ENCODE measurements at regions not wholly inside any gene's neighbourhood (a gene's known extent, or its start where the extent isn't known, plus 50 kb on each side); places are given as distances from the start of the nearest gene placed in this dataset.

- Histone ChIP-seq H4K20me1 (ENCODE audit: insufficient read depth, low read length) (no peaks in the 10 kb centered on the region), H3K9me3 (replicated peaks; ENCODE audit: insufficient read depth, low read length) (no peaks in the 10 kb centered on the region), H3K36me3 (replicated peaks; ENCODE audit: insufficient read depth, low read length) (no peaks in the 10 kb centered on the region), H3K79me2 (ENCODE audit: low read length) (no peaks in the 10 kb centered on the region), H3K9ac (ENCODE audit: low read length) (no peak overlapping the region), H3K4me1 (ENCODE audit: low read length) (peaks cover 13% of the 10 kb centered on the region; the same call in 1 of the 2 replicates), H3K27ac (ENCODE audit: low read length) (no peak overlapping the region), H3K27me3 (replicated peaks; ENCODE audit: insufficient read depth, low read length) (no peaks in the 10 kb centered on the region), H3K4me3 (ENCODE audit: low read length) (no peak overlapping the region), H3F3A (ENCODE audit: insufficient read depth, low read length) (peaks cover 4% of the 10 kb centered on the region; the same call in 1 of the 2 replicates), H3K4me2 (ENCODE audit: low read depth, low read length) (no peak overlapping the region), H2AFZ (ENCODE audit: low read length) (no peak overlapping the region), H3K9me2 (replicated peaks; ENCODE audit: insufficient read depth, low read length) (no peaks in the 10 kb centered on the region)
- DNase-seq = no peak
- TF ChIP-seq EZH2 (optimal IDR thresholded peaks at IDR 0.05; ENCODE audit: low read depth, low read length) (no peak), CTCF (IDR thresholded peaks at IDR 0.05; ENCODE audit: low read length) (no peak), EZH2phosphoT487 (IDR thresholded peaks at IDR 0.05; ENCODE audit: low read length) (no peak)
Measured at GRCh38 chrX:134184936-134185335, 52.0 kb upstream of the CCDC160 start.

DNA sequence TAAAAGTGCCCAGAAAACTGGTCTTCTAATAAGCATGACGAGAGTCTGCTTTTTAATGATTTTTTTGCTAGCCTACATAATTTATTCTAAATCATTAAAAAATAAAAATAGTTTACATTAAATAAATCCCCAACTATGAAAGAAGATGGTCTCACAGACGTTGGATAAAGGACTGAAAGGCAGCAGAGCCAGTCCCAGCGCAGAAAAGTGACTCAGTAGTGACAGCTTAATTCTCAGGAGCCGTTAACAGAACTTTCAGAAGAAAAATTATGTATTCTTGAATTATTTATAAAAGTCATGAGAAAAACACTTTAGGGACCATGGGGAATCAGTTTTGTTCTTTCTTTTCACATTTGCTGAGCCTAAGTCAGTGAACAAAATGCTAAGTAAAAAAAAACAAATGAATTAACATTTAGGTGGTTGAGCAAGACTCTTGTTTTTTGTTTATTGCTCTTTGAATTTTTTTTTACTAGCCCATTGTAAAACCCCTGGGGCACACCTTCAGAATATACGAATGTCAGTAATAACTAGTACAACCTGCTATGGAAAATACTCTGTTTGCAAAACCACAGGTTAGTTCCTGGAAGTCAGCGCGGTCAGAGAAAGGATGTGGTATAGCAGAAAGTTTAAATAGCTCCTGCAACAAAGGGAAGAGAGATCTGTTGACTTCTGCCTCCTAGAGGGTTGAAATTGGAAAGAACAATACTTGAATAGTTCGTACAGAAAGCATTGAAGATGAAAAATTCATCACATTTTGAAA lies 50.4 kb upstream of the CCDC160 start:
- H3K9me3 ChIP-seq (replicated peaks; ENCODE audit: insufficient read depth, low read length) = no peaks in the 10 kb centered on the region
- DNase-seq = peak; percentile 87
- H3K9ac ChIP-seq (ENCODE audit: low read length) = no peak overlapping the region
- no peaks in the 10 kb centered on the region for H3K9me2 ChIP-seq (replicated peaks; ENCODE audit: insufficient read depth, low read length)
- peaks cover 13% of the 10 kb centered on the region; the same call in 1 of the 2 replicates for H3K4me1 ChIP-seq (ENCODE audit: low read length)
- no peak overlapping the region for H3K27ac ChIP-seq (ENCODE audit: low read length)
- no peak for TF ChIP-seq EZH2phosphoT487 (IDR thresholded peaks at IDR 0.05; ENCODE audit: low read length)
- TF ChIP-seq CTCF (IDR thresholded peaks at IDR 0.05; ENCODE audit: low read length) = peak; percentile 40
- no peaks in the 10 kb centered on the region for H3K36me3 ChIP-seq (replicated peaks; ENCODE audit: insufficient read depth, low read length)
- H4K20me1 ChIP-seq (ENCODE audit: insufficient read depth, low read length) = no peaks in the 10 kb centered on the region
- H3K4me3 ChIP-seq (ENCODE audit: low read length) = no peak overlapping the region
- H3K27me3 ChIP-seq (replicated peaks; ENCODE audit: insufficient read depth, low read length) = no peaks in the 10 kb centered on the region
- peak overlapping the region; percentile 34; the same call in 1 of the 2 replicates for H3K4me2 ChIP-seq (ENCODE audit: low read depth, low read length)
- H2AFZ ChIP-seq (ENCODE audit: low read length) = no peak overlapping the region
- H3K79me2 ChIP-seq (ENCODE audit: low read length) = no peaks in the 10 kb centered on the region
- H3F3A ChIP-seq (ENCODE audit: insufficient read depth, low read length) = peaks cover 4% of the 10 kb centered on the region; the same call in 1 of the 2 replicates

Measured in MM.1S (cell line).